PC-3 (cell line): ENCODE measurements at regions not wholly inside any gene's neighbourhood (a gene's known extent, or its start where the extent isn't known, plus 50 kb on each side); places are given as distances from the start of the nearest gene placed in this dataset.

Experiments used
- ATAC-seq: fragments of 200-7000 bp; cut with Tn5 transposase; 2 replicates; pipeline ENCODE4 v1.9.1; 2020; ENCODE audit warnings: mild to moderate bottlenecking, moderate library complexity
- BruUV-seq: library from RNA; stranded (reverse); fragments of 400-500 nt; replicated peaks from 2 replicates; lab custom pipeline; 2021; lab: Mats Ljungman, UMichigan
- CTCF ChIA-PET: fragments of 300-600 bp; sonication (Branson Sonifier 250); formaldehyde crosslinking; loops from one replicate; lab custom pipeline; 2022; ENCODE audit warnings: antibody characterized with exemption; lab: Charles Lee
- POLR2A ChIA-PET: fragments of 300-600 bp; sonication (Branson Sonifier 250); formaldehyde crosslinking; loops from one replicate; lab custom pipeline; 2022; ENCODE audit warnings: antibody characterized with exemption; ENCODE audit not compliant: unreplicated experiment; lab: Charles Lee
- DNase-seq: peaks from one replicate; pipeline ENCODE4 v3.0.0-alpha.2; 2015
- H2AFZ ChIP-seq: fragments of 300-600 bp; sonication (generic); 2 replicates; pipeline ENCODE4 v1.6.0; 2016; ENCODE audit warnings: antibody characterized with exemption, low read length
- H3F3A ChIP-seq: fragments of 300-600 bp; sonication (generic); one replicate; pipeline ENCODE4 v1.6.0; 2017; ENCODE audit warnings: antibody characterized with exemption, low read length, control low read depth, mild to moderate bottlenecking; ENCODE audit not compliant: unreplicated experiment
- H3K27ac ChIP-seq: fragments of 300-600 bp; sonication (generic); 2 replicates; pipeline ENCODE4 v1.5.1; 2016; ENCODE audit warnings: mild to moderate bottlenecking, low read length
- H3K27me3 ChIP-seq: fragments of 300-600 bp; sonication (generic); 2 replicates; pipeline ENCODE4 v1.6.1; 2016; ENCODE audit warnings: low read length, mixed read lengths
- H3K36me3 ChIP-seq: fragments of 300-600 bp; sonication (generic); 2 replicates; pipeline ENCODE4 v1.6.1; 2016; ENCODE audit warnings: low read depth, mixed run types, low read length, mixed read lengths
- H3K4me1 ChIP-seq: fragments of 300-600 bp; sonication (generic); 2 replicates; pipeline ENCODE4 v1.5.1; 2016; ENCODE audit warnings: low read length; ENCODE audit not compliant: insufficient read depth
- H3K4me2 ChIP-seq: fragments of 300-600 bp; sonication (generic); 2 replicates; pipeline ENCODE4 v1.6.0; 2016; ENCODE audit warnings: low read length
- H3K4me3 ChIP-seq: fragments of 300-600 bp; sonication (generic); 2 replicates; pipeline ENCODE4 v1.5.1; 2016; ENCODE audit warnings: mild to moderate bottlenecking, low read length, mixed read lengths
- H3K79me2 ChIP-seq: fragments of 300-600 bp; sonication (generic); 2 replicates; pipeline ENCODE4 v1.6.1; 2017; ENCODE audit warnings: low read length, mixed read lengths
- H3K9ac ChIP-seq: fragments of 300-600 bp; sonication (generic); 2 replicates; pipeline ENCODE4 v1.6.0; 2016; ENCODE audit warnings: mild to moderate bottlenecking, low read length
- H3K9me2 ChIP-seq: fragments of 300-600 bp; sonication (generic); replicated peaks from 2 replicates; pipeline ENCODE4 v1.6.1; 2016; ENCODE audit warnings: mixed run types, low read length, mixed read lengths
- H3K9me3 ChIP-seq: fragments of 300-600 bp; sonication (generic); 2 replicates; pipeline ENCODE4 v1.6.1; 2016; ENCODE audit warnings: low read length, mixed read lengths
- H4K20me1 ChIP-seq: fragments of 300-600 bp; sonication (generic); 2 replicates; pipeline ENCODE4 v1.6.1; 2016; ENCODE audit warnings: low read length, mixed read lengths
- CTCF ChIP-seq: fragments of 300-600 bp; sonication (generic); conservative IDR thresholded peaks from 2 replicates; pipeline ENCODE4 v1.5.1; 2017; ENCODE audit warnings: antibody characterized with exemption, low read depth, mild to moderate bottlenecking, low read length
- EZH2 ChIP-seq: fragments of 300-600 bp; sonication (generic); IDR thresholded peaks from one replicate; pipeline ENCODE4 v1.6.1; 2017; ENCODE audit warnings: antibody characterized with exemption, mild to moderate bottlenecking, low read length; ENCODE audit not compliant: unreplicated experiment
- EZH2phosphoT487 ChIP-seq: fragments of 300-600 bp; sonication (generic); IDR thresholded peaks from 2 replicates; pipeline ENCODE4 v1.6.1; 2018; ENCODE audit warnings: mild to moderate bottlenecking, antibody characterized with exemption, low read length, borderline replicate concordance
- intact Hi-C: fragments of 100-400 bp; cut with micrococcal nuclease; formaldehyde crosslinking; loops from 2 replicates; pipeline ENCODE4 v1.9.0; 2023

GRCh38 chr9:23532282-23532681 is 293.8 kb downstream of the ELAVL2 start:
- Histone ChIP-seq H3F3A (no peaks in the 10 kb centered on the region), H3K79me2 (no peaks in the 10 kb centered on the region), H3K4me2 (no peak overlapping the region), H3K9me2 (no peaks in the 10 kb centered on the region), H4K20me1 (no peaks in the 10 kb centered on the region), H3K9ac (no peak overlapping the region), H3K4me1 (peaks cover 3% of the 10 kb centered on the region), H3K27ac (no peak overlapping the region), H3K27me3 (no peaks in the 10 kb centered on the region), H2AFZ (no peak overlapping the region), H3K4me3 (no peak overlapping the region), H3K9me3 (no peaks in the 10 kb centered on the region), H3K36me3 (no peaks in the 10 kb centered on the region)
- ChIA-PET POLR2A (no interaction called here), CTCF (no interaction called here)
- TF ChIP-seq EZH2 (no peak), EZH2phosphoT487 (no peak), CTCF (no peak)
- no peak for ATAC-seq
- no peak for DNase-seq
- BruUV-seq = no TSS peak
- intact Hi-C loops = no loop called here

GRCh38 chr9:23537192-23538066 is 288.6 kb downstream of the ELAVL2 start:
- Histone ChIP-seq H4K20me1 (no peaks in the 10 kb centered on the region), H3K79me2 (no peaks in the 10 kb centered on the region), H3F3A (no peaks in the 10 kb centered on the region), H3K36me3 (no peaks in the 10 kb centered on the region), H3K9me2 (no peaks in the 10 kb centered on the region), H3K27me3 (no peaks in the 10 kb centered on the region), H3K27ac (no peak overlapping the region), H3K9ac (no peak overlapping the region), H3K9me3 (no peaks in the 10 kb centered on the region), H2AFZ (no peak overlapping the region), H3K4me2 (no peak overlapping the region), H3K4me1 (peaks cover 5% of the 10 kb centered on the region; the same call in 1 of the 2 replicates), H3K4me3 (no peak overlapping the region)
- intact Hi-C loops = no loop called here
- BruUV-seq = no TSS peak
- TF ChIP-seq EZH2phosphoT487 (no peak), CTCF (no peak), EZH2 (no peak)
- CTCF ChIA-PET = no interaction called here
- no peak for ATAC-seq
- no peak for DNase-seq
- POLR2A ChIA-PET = no interaction called here

- H3K27me3 ChIP-seq = no peaks in the 10 kb centered on the region
- no peaks in the 10 kb centered on the region for H3F3A ChIP-seq
- CTCF ChIA-PET = no interaction called here
- TF ChIP-seq CTCF = no peak
- no peak for TF ChIP-seq EZH2
- no peak for TF ChIP-seq EZH2phosphoT487
- DNase-seq = no peak
- H3K4me2 ChIP-seq = no peak overlapping the region
- POLR2A ChIA-PET = no interaction called here
- H3K9me3 ChIP-seq = no peaks in the 10 kb centered on the region
- no peak overlapping the region for H3K27ac ChIP-seq
- intact Hi-C loops = no loop called here
- H3K4me3 ChIP-seq = no peak overlapping the region
- ATAC-seq = no peak
- no TSS peak for BruUV-seq
- H3K9me2 ChIP-seq = no peaks in the 10 kb centered on the region
- no peaks in the 10 kb centered on the region for H3K79me2 ChIP-seq
- no peak overlapping the region for H2AFZ ChIP-seq
- peaks cover 5% of the 10 kb centered on the region; the same call in 1 of the 2 replicates for H3K4me1 ChIP-seq
- no peaks in the 10 kb centered on the region for H3K36me3 ChIP-seq
- no peak overlapping the region for H3K9ac ChIP-seq
- H4K20me1 ChIP-seq = no peaks in the 10 kb centered on the region
Observed at GRCh38 chr9:23538067-23538402, 288.0 kb downstream of the ELAVL2 start.
